ENCODE measurements at regions not wholly inside any gene's neighbourhood (a gene's known extent, or its start where the extent isn't known, plus 50 kb on each side); places are given as distances from the start of the nearest gene placed in this dataset.
A peak's percentile ranks its signal among the peaks of the same experiment; 100 is the strongest.

DNA sequence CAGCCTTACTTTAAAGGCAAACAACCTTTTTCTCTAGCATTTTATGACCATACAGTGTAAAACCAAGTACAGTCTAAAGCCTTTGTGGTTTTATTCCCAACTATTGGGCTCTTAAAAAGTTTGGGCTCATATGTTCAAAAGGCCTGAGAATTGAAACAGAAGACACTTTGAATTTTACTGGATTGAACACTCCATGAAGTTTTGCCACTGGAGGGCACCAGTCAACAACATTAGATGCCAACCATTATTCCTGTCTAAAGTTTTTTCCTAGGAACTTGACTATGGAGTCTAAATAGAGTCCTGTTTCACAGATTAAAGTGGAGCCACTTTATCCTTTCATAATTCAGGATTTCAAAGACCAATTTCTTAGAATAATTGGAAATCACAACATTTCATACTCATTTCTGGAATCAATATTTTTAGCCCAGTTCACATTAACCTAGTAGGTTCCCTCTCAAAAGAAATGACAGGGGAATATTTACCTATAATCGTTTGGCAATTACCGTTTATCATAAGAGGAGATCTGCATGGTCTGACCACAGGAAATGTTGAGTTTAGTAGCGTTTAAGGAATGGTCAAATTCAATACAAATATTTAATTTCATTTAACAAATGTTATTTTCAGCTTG lies 244.1 kb upstream of the PDZRN3 start:
- ATAC-seq (peak in 1 of 2 experiments; percentile 53; a peak in 1 of 6 replicates), DNase-seq (ENCODE audit: low read depth in 1 of 2, low spot score in 1 of 2) (peak; percentile 7 to 16), FAIRE-seq (no peak)
- no peaks in the 10 kb centered on the region for H3K9me3 ChIP-seq
- H3K4me3 ChIP-seq: no peak overlapping the region
- no peak overlapping the region for H3K4me2 ChIP-seq
- TF ChIP-seq HOXB5 (CRISPR knock-in tag; IDR thresholded peaks at IDR 0.05) (no peak), RAD21 (conservative IDR thresholded peaks at IDR 0.05 in 1 of 2, IDR thresholded peaks at IDR 0.05 in 1 of 2) (peak; percentile 37 to 51; a peak in 3 of 5 replicates), EHF (CRISPR knock-in tag; IDR thresholded peaks at IDR 0.05) (no peak), EHMT2 (IDR thresholded peaks at IDR 0.05; ENCODE audit: low read depth) (no peak), HDAC2 (IDR thresholded peaks at IDR 0.05) (no peak), FOSL2 (IDR thresholded peaks at IDR 0.05) (no peak), FOSL2 (CRISPR knock-in tag; IDR thresholded peaks at IDR 0.05) (no peak), ZFP36 (IDR thresholded peaks at IDR 0.05; ENCODE audit: borderline replicate concordance, partially characterized antibody) (no peak)
- TF ChIP-seq, protein P1, sequence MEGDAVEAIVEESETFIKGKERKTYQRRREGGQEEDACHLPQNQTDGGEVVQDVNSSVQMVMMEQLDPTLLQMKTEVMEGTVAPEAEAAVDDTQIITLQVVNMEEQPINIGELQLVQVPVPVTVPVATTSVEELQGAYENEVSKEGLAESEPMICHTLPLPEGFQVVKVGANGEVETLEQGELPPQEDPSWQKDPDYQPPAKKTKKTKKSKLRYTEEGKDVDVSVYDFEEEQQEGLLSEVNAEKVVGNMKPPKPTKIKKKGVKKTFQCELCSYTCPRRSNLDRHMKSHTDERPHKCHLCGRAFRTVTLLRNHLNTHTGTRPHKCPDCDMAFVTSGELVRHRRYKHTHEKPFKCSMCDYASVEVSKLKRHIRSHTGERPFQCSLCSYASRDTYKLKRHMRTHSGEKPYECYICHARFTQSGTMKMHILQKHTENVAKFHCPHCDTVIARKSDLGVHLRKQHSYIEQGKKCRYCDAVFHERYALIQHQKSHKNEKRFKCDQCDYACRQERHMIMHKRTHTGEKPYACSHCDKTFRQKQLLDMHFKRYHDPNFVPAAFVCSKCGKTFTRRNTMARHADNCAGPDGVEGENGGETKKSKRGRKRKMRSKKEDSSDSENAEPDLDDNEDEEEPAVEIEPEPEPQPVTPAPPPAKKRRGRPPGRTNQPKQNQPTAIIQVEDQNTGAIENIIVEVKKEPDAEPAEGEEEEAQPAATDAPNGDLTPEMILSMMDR (IDR thresholded peaks at IDR 0.05): peak; percentile 40; the same call in 1 of the 3 replicates
- TF ChIP-seq, protein P2, sequence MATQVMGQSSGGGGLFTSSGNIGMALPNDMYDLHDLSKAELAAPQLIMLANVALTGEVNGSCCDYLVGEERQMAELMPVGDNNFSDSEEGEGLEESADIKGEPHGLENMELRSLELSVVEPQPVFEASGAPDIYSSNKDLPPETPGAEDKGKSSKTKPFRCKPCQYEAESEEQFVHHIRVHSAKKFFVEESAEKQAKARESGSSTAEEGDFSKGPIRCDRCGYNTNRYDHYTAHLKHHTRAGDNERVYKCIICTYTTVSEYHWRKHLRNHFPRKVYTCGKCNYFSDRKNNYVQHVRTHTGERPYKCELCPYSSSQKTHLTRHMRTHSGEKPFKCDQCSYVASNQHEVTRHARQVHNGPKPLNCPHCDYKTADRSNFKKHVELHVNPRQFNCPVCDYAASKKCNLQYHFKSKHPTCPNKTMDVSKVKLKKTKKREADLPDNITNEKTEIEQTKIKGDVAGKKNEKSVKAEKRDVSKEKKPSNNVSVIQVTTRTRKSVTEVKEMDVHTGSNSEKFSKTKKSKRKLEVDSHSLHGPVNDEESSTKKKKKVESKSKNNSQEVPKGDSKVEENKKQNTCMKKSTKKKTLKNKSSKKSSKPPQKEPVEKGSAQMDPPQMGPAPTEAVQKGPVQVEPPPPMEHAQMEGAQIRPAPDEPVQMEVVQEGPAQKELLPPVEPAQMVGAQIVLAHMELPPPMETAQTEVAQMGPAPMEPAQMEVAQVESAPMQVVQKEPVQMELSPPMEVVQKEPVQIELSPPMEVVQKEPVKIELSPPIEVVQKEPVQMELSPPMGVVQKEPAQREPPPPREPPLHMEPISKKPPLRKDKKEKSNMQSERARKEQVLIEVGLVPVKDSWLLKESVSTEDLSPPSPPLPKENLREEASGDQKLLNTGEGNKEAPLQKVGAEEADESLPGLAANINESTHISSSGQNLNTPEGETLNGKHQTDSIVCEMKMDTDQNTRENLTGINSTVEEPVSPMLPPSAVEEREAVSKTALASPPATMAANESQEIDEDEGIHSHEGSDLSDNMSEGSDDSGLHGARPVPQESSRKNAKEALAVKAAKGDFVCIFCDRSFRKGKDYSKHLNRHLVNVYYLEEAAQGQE (IDR thresholded peaks at IDR 0.05): no peak
- CTCF ChIA-PET: no interaction called here
- 0% methylated on average over 3 of the region's 3 CpGs for WGBS (ENCODE audit: missing lambda C conversion rate)
- no peaks in the 10 kb centered on the region for H3K4me1 ChIP-seq
- no peak overlapping the region for H3K27ac ChIP-seq
- POLR2A ChIA-PET: no interaction called here

DNA sequence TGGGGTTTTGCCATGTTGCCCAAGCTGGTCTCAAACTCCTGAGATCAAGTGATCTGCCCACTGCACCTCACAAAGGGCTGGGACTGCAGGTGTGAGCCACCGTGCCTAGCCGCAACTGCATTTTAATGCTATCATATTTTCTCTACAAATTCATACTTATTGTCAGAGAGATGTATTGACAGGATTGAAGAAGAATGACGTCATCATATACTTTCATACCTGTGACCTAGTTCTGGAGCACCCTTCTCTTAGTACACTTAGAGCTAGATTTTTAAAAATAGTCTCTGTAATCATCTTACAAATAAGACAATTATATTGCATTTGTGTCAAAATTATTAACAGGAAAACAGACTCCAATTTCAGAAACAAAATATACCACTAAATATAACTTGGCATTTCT lies 242.8 kb upstream of the PDZRN3 start:
- Histone ChIP-seq H3K4me2 (no peak overlapping the region), H3K4me1 (no peaks in the 10 kb centered on the region), H3K9me3 (no peaks in the 10 kb centered on the region), H3K27ac (no peak overlapping the region), H3K4me3 (no peak overlapping the region)
- WGBS (ENCODE audit: missing lambda C conversion rate): 3% methylated on average over 3 of the region's 3 CpGs
- no peak for FAIRE-seq
- no peak for DNase-seq (ENCODE audit: low read depth in 1 of 2, low spot score in 1 of 2)
- ChIA-PET POLR2A (no interaction called here), CTCF (no interaction called here)
- no peak for ATAC-seq
- TF ChIP-seq FOSL2 (IDR thresholded peaks at IDR 0.05) (no peak), FOSL2 (CRISPR knock-in tag; IDR thresholded peaks at IDR 0.05) (0 out of 2 replicates have a peak, but pooled peaks have one; percentile 4), EHMT2 (IDR thresholded peaks at IDR 0.05; ENCODE audit: low read depth) (no peak), RNF2 (IDR thresholded peaks at IDR 0.05; ENCODE audit: borderline replicate concordance, low read depth) (no peak)

DNA sequence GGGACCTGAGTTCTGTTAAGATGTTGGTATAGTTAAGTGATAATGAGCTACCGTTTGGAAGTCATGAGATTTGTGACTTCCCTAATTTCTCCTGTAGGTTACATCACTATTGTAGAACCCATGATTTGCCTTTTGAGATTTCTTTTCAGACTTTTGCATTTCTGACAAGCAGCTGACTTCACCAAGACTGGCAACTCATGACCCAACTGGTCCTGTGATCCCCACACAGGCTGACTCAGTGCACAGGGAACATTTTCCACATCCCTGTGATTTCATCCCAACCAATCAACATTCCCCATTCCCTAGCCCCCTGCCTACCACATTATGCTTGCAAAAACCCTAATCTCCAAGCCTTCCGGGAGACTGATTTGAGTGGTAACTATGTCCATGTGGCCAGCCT lies 242.1 kb upstream of the PDZRN3 start:
- no peaks in the 10 kb centered on the region for H3K4me1 ChIP-seq
- H3K4me3 ChIP-seq: no peak overlapping the region
- ATAC-seq (no peak), DNase-seq (ENCODE audit: low read depth in 1 of 2, low spot score in 1 of 2) (no peak), FAIRE-seq (no peak)
- 44% methylated on average over 2 of the region's 2 CpGs for WGBS (ENCODE audit: missing lambda C conversion rate)
- no peaks in the 10 kb centered on the region for H3K9me3 ChIP-seq
- H3K27ac ChIP-seq: no peak overlapping the region
- H3K4me2 ChIP-seq: no peak overlapping the region
- ChIA-PET POLR2A (no interaction called here), CTCF (no interaction called here)
- TF ChIP-seq CEBPB (IDR thresholded peaks at IDR 0.05): no peak
- TF ChIP-seq, protein P3, sequence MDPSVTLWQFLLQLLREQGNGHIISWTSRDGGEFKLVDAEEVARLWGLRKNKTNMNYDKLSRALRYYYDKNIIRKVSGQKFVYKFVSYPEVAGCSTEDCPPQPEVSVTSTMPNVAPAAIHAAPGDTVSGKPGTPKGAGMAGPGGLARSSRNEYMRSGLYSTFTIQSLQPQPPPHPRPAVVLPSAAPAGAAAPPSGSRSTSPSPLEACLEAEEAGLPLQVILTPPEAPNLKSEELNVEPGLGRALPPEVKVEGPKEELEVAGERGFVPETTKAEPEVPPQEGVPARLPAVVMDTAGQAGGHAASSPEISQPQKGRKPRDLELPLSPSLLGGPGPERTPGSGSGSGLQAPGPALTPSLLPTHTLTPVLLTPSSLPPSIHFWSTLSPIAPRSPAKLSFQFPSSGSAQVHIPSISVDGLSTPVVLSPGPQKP (IDR thresholded peaks at IDR 0.05; ENCODE audit: low read depth, low read length): no peak
- TF ChIP-seq KDM1A (IDR thresholded peaks at IDR 0.05; ENCODE audit: low read depth): no peak
- no peak for TF ChIP-seq POLR2A (IDR thresholded peaks at IDR 0.05; ENCODE audit: low read length)
- no peak for TF ChIP-seq TP53 (CRISPR knock-in tag; IDR thresholded peaks at IDR 0.05)
- no peak for TF ChIP-seq CBX8 (IDR thresholded peaks at IDR 0.05)
- TF ChIP-seq EHMT2 (IDR thresholded peaks at IDR 0.05; ENCODE audit: low read depth): no peak
- no peak for TF ChIP-seq RAD21 (conservative IDR thresholded peaks at IDR 0.05 in 1 of 2, IDR thresholded peaks at IDR 0.05 in 1 of 2)
- TF ChIP-seq EP300 (IDR thresholded peaks at IDR 0.05): no peak
- TF ChIP-seq SREBF2 (IDR thresholded peaks at IDR 0.05): no peak
- TF ChIP-seq BHLHE40 (IDR thresholded peaks at IDR 0.05; ENCODE audit: low read depth, low read length): no peak
- TF ChIP-seq EHF (CRISPR knock-in tag; IDR thresholded peaks at IDR 0.05): no peak
- no peak for TF ChIP-seq HEYL (CRISPR knock-in tag; IDR thresholded peaks at IDR 0.05)
- TF ChIP-seq ESRRA (IDR thresholded peaks at IDR 0.05; ENCODE audit: borderline replicate concordance, low read length): no peak
- TF ChIP-seq HOXA7 (CRISPR knock-in tag; IDR thresholded peaks at IDR 0.05): no peak
